Superior temporal gyrus (tissue), 1 donor: ENCODE measurements at regions not wholly inside any gene's neighbourhood (a gene's known extent, or its start where the extent isn't known, plus 50 kb on each side); places are given as distances from the start of the nearest gene placed in this dataset.

Source experiments
- DNase-seq: peaks from one replicate; pipeline ENCODE4 v3.0.0-alpha.2; 2016; ENCODE audit errors: extremely low spot score

- DNase-seq = no peak
Observed at GRCh38 chr3:150094150-150094933, 123.6 kb upstream of the PFN2 start.

GRCh38 chr3:150091626-150092025, 120.9 kb upstream of the PFN2 start:
- DNase-seq = no peak

- DNase-seq = no peak
Observed at GRCh38 chr3:150090877-150091276, 120.2 kb upstream of the PFN2 start.

DNA sequence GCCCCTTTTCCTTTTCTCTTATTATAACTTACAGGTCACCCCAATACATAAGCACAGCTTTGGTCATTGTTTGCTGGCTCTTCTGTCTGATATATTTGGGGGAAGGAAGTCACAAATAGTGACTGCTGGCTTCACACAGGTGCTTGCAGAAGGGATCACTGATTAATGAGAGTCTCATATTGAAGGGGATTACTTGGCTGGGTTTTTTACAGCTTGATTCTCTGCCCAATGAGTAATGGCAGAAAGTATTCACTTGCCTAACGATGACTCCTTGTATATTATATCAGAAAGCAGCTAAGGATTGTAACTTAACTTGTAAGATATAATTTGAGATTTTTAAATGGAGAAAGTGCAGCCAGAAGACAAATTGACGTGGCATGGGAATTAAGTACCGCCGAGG, 119.3 kb upstream of the PFN2 start:
- no peak for DNase-seq

DNA sequence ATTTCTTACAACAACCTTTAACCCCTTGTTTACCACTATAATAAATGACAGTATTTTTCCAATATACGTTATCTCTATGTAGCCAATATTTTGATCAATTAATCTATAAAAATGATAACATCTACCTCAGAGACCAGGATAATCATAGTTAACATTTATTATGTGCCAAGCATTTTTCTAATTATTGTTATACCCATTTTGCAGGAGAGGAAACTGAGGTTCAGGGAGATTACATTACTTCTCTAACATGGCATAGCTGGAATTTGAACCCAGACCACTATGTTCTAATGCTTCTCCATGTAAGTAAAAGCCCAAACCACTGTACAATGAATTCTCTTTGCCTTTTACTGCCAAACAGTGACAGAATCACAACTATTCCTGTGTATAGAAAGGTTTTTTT, 113.4 kb upstream of the PFN2 start:
- DNase-seq = no peak

- peak; percentile 69 for DNase-seq
Observed at GRCh38 chr3:150083655-150084042, 113.0 kb upstream of the PFN2 start.

DNA sequence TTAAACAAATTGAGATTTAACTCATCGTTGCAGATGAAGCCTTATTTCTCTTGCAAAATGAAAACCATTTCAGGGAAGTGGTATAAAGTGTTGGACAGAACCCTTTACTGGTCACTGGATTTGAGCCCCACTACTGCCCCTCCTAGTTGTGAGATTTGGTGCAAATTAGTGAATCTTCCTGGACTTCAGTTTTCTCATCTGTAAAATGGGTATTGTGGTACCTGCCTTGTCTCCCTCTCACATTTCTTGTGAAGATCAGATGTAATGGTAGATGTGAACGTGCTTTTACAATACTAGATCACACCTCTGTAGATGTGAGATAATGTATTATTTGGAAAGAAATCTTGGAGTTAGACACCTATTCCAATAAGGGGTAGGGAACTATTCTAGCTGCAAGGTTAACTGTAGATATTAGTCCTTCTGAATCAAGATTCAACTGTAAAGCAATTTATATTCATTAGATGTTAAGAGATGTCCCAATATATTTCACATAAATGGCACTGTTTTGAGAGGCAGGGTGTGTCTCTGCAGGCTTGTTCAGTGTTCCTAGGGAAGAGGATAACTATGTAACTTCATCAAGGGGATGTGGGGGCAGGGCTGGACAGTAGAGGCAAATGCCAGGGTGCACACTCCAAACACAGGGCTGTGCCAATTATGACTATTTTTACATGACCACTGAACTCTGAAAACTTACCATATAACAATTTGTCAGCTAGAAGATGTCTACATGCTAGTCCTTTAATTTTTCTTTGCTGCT, 112.4 kb upstream of the PFN2 start:
- DNase-seq = no peak

GRCh38 chr3:150081084-150081483, 110.4 kb upstream of the PFN2 start:
- DNase-seq = no peak

DNA sequence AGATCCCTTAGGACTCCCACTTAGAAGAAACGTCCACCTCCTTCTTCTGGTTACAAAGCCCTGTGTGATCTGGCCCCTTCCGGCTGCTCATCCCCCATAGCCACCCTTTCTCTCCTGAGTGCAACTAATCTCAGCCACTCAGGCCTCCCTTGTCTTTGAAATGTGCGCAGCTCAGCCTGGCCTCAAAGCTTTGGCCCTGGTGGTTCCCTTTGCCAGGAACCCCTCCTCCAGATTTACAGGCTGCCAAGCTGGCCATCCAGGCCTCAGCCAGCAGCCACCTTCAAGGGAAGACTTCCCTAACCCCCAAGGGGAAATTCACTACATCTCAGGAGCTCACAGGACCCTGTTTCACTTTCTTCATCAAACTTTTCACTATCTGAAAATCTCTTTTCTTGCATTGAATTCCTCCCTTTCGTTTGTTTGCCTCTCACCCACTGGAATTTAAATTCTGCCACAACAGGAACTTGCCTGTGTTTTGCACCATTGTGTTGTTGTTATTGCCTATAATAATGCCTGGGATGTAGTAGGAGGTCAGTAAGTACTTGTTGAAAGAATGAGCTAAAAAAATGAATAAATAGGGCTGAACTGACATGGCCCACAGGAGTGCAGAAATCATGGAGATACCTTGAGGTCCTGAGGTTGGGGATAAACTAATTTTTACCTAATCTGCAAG, 109.5 kb upstream of the PFN2 start:
- DNase-seq = no peak

DNA sequence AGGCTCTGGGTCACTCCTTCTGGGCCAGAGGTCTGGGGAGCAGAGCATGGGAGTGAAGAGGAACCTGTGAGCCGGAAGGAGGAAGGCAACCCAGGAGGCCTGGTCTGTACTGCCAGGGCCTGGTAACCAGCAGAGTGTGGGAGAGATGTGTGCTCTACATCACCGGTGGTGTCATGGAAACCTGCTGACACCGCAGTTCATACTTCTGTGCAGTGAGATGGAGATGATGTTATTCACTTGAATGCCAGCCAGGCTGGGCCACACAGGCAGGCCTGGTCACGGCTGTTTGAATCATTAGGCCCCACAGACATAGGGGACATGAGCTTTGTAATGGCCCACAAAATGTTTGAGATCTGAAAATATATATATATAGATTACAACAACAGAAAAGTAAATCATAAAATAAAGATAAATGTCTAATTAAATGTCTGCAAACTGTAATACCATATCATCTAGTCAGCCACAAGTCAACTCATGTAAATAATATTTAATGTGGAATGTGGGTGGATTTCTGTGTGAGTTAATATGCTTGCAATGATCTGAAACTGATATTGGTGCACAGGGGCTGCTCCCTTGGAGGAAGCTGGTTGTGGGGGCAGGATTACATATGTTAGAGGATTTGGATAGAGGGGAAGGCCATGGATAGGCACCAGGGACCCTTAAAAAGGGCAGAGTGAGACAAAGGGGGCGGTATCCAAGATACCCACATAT, 108.5 kb upstream of the PFN2 start:
- DNase-seq = no peak

GRCh38 chr3:150077581-150078247, 107.0 kb upstream of the PFN2 start:
- no peak for DNase-seq

GRCh38 chr3:150077107-150077506, 106.4 kb upstream of the PFN2 start:
- DNase-seq = no peak

DNA sequence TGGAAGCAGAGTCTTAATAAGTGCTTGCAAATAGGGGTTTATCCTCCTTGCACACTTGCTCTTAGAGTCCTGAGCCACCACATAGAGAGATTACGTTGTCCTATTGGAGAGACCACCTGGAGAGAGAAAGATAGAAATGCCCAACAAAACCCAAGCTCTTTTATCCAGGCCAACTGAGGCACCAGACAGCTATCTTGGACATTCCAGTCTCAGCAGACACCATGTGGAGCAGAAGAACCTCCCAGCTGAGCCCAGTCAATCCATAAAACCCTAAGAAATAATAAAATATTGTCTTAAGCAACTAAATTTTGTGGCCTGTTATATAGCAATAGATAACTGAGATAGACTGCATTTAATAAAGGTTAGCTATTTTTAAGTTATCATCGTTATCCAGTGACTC, 105.7 kb upstream of the PFN2 start:
- DNase-seq = no peak

- DNase-seq = no peak
Observed at GRCh38 chr3:150075417-150075865, 104.7 kb upstream of the PFN2 start.

GRCh38 chr3:150074697-150075416, 104.2 kb upstream of the PFN2 start:
- no peak for DNase-seq

DNA sequence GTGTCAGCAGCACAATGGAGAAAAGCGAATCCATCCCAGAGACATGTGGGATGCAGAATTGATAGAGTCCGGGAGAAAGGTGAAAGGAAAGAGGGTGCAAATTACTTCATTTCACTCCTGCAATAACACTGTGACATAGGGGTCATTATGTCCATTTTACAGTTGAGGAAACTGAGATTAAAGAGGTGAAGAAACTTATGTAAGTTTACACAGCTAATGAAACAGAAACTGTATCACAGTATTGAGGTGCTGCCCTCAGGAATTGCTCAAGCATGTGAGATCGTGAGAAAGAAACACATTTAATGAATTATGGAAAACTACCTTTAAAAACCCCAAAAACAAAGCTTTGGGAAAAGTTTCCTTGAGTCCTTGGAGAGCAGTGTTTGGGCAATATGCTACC, 103.6 kb upstream of the PFN2 start:
- no peak for DNase-seq

DNA sequence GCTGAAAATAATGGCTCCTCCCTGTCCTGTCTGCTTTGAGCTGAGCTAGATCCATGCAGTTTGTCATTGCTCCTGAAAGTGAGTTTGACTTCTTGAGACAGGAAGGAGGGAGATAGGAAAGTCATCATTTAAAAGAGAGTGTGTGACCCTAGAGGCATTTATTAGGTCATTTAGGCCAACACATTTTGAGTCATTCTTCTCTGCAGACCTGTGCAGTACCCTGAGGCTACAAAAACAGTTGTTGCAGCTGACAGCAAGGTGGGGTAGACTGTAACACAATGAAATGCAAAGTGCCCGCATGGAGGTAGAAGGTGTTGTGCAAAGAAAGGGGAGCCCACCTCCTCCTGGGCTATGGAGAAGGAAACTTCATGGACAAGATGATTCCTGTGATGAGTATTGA, 102.8 kb upstream of the PFN2 start:
- DNase-seq = no peak

DNA sequence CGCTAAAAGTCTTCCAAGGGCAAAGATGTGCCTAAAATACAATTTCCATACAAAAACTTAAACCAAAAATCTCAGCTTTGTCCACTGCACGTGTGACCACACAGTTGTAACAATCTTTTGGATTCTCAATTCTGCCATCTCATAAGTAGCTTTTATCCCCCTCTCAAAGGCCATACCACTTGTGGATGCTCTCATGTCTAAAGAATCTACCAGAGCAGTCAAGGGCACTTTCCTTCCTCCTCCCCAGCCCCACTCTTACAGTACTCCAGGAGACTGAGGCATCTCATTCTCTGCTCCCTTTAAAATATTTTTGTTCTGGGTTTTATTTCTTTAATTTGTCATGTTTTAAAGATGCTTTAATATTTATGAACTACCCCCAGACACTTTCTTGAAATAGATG, 102.3 kb upstream of the PFN2 start:
- DNase-seq = no peak

DNA sequence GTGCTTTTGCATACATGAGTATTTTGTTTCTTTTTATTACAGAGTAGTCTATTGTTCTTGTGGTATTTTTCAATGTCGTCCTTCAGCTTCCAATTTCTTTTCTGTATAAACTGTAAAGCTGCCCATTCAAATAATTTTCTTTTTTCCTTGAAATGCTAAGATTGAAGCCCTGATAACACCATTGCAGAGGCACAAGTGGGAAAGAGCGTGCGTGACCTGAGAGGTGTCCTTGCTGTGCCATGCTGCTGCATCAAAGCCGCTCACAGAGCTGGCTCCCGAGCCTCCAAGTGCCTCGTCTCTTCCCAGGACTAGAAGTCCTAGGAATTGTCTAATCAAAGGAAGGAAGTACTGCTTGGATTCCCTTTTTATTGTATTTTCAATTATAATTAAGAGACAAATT, 101.9 kb upstream of the PFN2 start:
- no peak for DNase-seq

DNA sequence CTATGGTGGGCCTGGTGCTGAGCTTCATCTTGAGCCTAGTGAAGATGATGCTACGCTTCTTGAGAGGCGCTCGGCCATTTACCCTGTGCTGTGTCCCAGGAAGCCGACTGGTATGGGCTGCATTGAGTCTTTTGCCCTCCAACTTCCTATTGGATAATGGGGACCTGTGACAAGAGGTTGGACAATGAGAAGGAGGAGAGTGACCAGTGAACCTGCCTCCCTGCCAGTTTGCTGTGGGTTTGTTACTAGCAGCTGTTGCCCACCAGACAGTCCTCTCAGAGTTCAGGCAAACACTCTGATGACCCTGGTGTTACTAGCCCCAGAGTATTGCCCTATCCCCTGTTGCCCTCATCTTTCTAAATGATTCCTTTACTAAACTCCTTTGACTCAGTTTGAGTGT, 99.6 kb upstream of the PFN2 start:
- DNase-seq = no peak

- DNase-seq = peak; percentile 18
Observed at GRCh38 chr3:150069633-150070032, 98.9 kb upstream of the PFN2 start.
